ENCODE measurements at regions not wholly inside any gene's neighbourhood (a gene's known extent, or its start where the extent isn't known, plus 50 kb on each side); places are given as distances from the start of the nearest gene placed in this dataset.
A peak's percentile ranks its signal among the peaks of the same experiment; 100 is the strongest.

- DNase-seq (ENCODE audit: insufficient read length, low spot score): no peak
- no peak for FAIRE-seq
- TF ChIP-seq CTCF (IDR thresholded peaks at IDR 0.05; ENCODE audit: insufficient read depth, missing control alignments): no peak
Observed at GRCh38 chr5:88666761-88667495, 216.1 kb downstream of the MEF2C start.

GRCh38 chr5:88665750-88666215 is 217.2 kb downstream of the MEF2C start:
- no peak for FAIRE-seq
- DNase-seq (ENCODE audit: insufficient read length, low spot score): no peak
- no peak for TF ChIP-seq CTCF (IDR thresholded peaks at IDR 0.05; ENCODE audit: insufficient read depth, missing control alignments)

GRCh38 chr5:88664645-88665044 is 218.3 kb downstream of the MEF2C start:
- no peak for TF ChIP-seq CTCF (IDR thresholded peaks at IDR 0.05; ENCODE audit: insufficient read depth, missing control alignments)
- DNase-seq (ENCODE audit: insufficient read length, low spot score) (no peak), FAIRE-seq (no peak)

GRCh38 chr5:88663793-88664216 is 219.2 kb downstream of the MEF2C start:
- no peak for TF ChIP-seq CTCF (IDR thresholded peaks at IDR 0.05; ENCODE audit: insufficient read depth, missing control alignments)
- no peak for DNase-seq (ENCODE audit: insufficient read length, low spot score)
- no peak for FAIRE-seq

GRCh38 chr5:88662846-88663245 is 220.1 kb downstream of the MEF2C start:
- TF ChIP-seq CTCF (IDR thresholded peaks at IDR 0.05; ENCODE audit: insufficient read depth, missing control alignments): no peak
- no peak for DNase-seq (ENCODE audit: insufficient read length, low spot score)
- no peak for FAIRE-seq

GRCh38 chr5:88661806-88662207 is 221.2 kb downstream of the MEF2C start:
- TF ChIP-seq CTCF (IDR thresholded peaks at IDR 0.05; ENCODE audit: insufficient read depth, missing control alignments): peak; percentile 14
- peak; percentile 35 for FAIRE-seq
- DNase-seq (ENCODE audit: insufficient read length, low spot score): no peak
